Activated T-cell treated with anti-CD3 and anti-CD28 coated beads for 48 hours (primary cell): ENCODE measurements at regions not wholly inside any gene's neighbourhood (a gene's known extent, or its start where the extent isn't known, plus 50 kb on each side); places are given as distances from the start of the nearest gene placed in this dataset.

Source experiments
- DNase-seq: peaks from one replicate; pipeline ENCODE4 v3.0.0-alpha.2; 2020; ENCODE audit warnings: low read depth

- DNase-seq, result no peak
Observed at GRCh38 chr12:115215544-115215943, 531.6 kb upstream of the TBX3 start.

GRCh38 chr12:115213538-115214016, 529.6 kb upstream of the TBX3 start:
- no peak for DNase-seq

GRCh38 chr12:115213118-115213517, 529.1 kb upstream of the TBX3 start:
- DNase-seq, result no peak

DNA sequence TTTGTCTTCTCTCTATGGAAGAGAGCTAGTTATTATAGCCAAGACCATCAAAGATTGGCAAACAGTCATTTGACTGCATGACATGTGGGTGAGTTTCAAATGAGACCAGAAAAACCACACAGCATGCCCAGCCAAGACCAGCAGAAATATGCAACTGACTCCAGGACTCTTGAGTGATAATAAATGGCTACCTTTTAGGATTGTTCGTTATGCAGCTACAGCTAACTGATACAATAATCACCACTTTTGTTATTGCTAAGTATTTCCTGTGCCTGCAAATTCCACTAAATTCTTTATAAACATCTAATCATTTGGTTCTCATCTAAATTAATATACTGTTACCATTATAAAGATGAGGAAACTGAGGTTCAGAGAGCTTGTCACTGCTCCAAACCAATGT, 528.4 kb upstream of the TBX3 start:
- no peak for DNase-seq

DNA sequence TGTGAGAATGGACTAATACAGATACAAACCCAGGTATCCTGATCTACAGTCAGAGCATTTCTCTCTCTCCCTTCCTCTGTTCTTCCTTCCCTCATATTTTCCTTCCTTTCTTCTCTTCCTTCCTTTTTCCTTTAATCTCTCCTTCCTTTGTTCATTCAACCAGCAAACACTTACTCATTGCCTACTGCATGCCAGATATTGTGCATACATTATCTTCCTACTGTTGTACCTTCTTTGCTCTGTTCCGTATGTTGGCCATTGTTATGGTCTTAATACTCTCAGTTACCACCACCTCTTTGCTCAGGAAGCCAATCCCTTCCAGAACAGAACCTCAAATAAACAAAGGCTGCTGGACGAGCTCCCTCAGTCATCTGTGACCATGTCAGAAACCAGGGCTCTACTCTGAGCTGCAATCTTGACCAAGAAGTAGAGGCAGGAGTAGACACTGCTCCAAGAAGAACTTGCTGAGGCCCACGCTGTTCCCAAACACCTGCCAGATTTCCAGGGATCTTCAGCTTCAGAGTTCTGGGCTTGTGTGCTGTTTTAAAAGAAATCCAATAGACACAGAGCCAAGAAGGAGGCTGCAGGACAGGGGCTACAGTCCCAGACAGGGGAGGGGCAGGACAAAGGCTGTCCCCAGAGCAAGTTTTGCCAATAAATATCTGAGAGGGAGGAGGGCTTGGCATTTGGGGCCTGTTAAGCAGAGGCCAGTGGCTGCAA, 526.7 kb upstream of the TBX3 start:
- no peak for DNase-seq

- no peak for DNase-seq
Observed at GRCh38 chr12:115209230-115209629, 525.3 kb upstream of the TBX3 start.

DNA sequence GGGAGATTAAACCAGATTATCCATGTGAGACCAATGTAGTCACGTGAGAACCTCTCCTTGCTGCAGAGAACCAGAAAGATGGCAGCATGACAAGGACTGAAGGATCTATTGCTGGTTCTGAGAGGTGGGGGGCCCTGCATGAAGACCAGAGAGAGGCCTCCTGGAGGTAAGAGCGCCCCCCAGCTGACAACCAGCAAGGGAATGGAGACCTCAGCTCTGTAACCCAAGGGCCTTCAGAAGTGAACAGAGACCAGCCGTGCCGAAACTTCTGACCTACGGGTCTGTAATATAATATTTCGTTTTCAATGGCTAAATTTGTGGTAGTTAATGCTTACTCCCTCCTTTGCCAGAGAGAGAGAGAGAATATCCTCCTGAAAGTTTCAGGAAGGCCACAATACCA, 524.1 kb upstream of the TBX3 start:
- DNase-seq, result no peak

DNA sequence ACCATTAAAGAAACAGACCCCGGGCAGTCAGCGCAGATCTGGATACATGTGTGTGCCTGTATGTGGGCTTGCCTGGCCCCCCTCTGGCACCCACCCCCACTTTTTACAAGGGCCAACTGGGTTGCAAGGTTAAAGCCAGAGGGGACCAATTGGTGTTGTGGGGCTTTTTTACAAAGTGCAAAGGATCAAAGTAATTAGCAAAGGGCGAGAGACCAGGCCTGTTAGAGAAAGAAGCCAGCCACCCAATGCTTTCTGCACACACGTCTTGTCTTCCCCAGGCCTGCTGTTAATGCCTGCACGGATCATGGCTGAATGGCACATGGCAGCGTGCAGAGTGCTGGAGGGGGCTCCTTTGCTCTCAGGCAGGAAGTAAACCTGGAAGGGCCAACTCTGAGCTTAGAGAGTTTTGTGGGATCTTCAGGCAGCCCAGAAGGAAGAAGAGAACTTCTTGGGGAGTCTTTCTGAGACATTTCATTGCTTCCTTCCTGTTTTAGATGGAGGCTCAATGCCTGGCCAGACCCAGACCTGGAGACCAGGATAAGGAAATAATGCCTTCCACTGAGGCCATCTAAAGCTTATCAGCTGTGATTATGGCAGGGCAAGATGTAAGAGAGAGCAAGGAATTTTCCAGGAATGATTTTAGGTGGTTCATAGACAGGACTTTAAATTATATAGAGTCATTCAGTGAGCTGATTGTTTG, 523.4 kb upstream of the TBX3 start:
- no peak for DNase-seq

DNA sequence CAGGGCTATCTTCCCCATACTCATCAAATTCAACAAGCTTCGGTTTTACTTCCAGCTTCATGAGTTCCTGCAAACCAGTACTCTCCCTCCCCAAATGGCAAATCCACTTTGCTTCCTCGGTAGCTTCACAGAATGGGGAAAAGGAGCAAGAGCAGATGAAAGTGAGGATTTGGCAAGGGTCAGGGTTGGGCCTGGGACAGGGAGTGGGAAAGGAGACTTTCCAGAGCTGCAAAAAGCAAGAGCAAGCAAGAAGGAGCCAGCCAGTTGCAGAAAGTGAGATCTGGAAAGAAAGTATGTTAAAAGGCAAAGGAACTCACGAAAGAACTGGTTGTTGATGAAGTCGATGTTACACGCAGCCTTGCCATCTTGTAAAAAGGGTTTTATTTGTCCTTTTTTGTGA, 522.8 kb upstream of the TBX3 start:
- DNase-seq, result no peak

- DNase-seq, result no peak
Observed at GRCh38 chr12:115205755-115206308, 521.9 kb upstream of the TBX3 start.

GRCh38 chr12:115204957-115205754, 521.2 kb upstream of the TBX3 start:
- DNase-seq, result no peak

- no peak for DNase-seq
Observed at GRCh38 chr12:115203701-115204100, 519.7 kb upstream of the TBX3 start.

DNA sequence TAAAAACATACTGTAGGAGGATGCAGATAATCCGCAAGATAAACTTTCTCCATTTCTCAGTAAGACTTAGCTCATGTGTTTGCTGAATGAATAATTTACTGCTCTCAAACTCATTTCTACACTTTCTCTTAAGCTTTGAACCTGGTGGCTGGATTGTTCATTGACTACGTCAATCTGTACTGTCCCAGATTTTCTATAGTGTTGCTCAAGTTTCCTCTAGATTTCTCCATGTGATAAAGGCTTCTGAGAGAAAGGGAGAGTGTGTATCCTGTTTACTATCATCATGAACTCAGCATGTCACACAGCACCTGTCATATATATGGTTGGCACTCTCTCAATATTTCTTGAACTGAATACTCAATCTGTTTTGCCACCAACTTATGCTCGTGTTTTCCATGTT, 518.0 kb upstream of the TBX3 start:
- DNase-seq, result no peak

GRCh38 chr12:115199831-115200230, 515.9 kb upstream of the TBX3 start:
- DNase-seq, result no peak

- no peak for DNase-seq
Observed at GRCh38 chr12:115194857-115195256, 510.9 kb upstream of the TBX3 start.

DNA sequence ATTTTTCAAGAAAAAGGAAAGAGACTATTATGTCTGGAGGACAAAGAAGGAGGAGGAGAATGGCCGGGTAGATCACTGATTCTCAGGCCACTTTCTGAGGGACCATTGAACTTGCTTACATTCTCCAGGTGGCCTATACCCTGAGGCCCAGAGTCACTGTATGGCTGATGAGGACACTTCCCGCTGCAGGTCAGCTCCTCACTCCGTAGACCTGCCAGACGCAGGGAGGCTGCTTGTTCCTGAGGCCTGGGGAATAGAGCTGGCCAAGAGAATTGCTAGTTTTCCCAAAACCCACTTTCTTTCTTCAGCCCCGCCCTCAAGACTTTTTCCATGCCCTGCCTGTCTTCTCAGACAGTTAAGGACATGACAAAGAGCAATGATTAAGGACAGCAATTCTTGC, 510.5 kb upstream of the TBX3 start:
- no peak for DNase-seq

DNA sequence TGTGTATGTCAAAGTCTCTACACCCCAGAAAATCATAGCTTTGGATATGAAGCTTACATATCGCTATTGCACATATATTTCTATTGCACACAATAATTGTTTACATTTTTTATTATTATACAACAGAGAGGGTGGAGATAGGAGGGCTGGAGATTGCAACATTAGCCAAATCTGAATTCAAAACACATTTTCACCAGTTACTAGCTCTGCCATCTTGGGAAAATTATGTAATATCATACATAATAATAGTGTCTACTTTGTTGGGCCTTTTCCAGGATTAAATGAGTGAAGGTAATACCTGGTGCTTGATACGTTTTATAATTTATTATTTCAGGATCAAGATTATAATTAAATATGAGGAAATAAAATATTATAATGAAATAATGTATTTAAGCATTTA, 507.4 kb upstream of the TBX3 start:
- no peak for DNase-seq

- DNase-seq, result no peak
Observed at GRCh38 chr12:115190010-115190770, 506.2 kb upstream of the TBX3 start.

GRCh38 chr12:115185506-115185905, 501.5 kb upstream of the TBX3 start:
- no peak for DNase-seq

- DNase-seq, result no peak
Observed at GRCh38 chr12:115183752-115184151, 499.8 kb upstream of the TBX3 start.

DNA sequence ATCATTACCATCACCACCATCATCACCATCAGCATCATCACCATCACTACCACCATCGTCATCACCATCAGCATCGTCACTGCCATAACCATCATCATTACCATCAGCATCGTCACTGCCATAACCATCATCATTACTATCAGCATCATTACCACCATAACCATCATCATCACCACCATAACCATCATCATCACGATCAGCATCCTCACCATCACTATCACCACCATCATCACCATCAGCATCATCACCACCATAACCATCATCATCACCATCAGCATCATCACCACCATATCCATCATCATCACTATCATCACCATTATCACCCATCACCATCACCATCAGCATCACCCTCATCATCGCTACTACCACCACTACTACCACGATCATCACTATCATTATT, 493.9 kb upstream of the TBX3 start:
- DNase-seq, result no peak
